B cell (primary cell): ENCODE measurements at regions not wholly inside any gene's neighbourhood (a gene's known extent, or its start where the extent isn't known, plus 50 kb on each side); places are given as distances from the start of the nearest gene placed in this dataset.

Source experiments
- ATAC-seq: fragments of 200-7000 bp; cut with Tn5 transposase; one replicate; pipeline ENCODE4 v1.10.0; 2021; ENCODE audit warnings: low read depth, mild to moderate bottlenecking, moderate number of reproducible peaks, moderate library complexity
- CTCF ChIA-PET: fragments of 350-600 bp; sonication (Branson Sonifier 250); formaldehyde crosslinking; loops from one replicate; lab custom pipeline; 2021; ENCODE audit warnings: antibody characterized with exemption, inconsistent platforms; lab: Charles Lee
- POLR2A ChIA-PET: fragments of 350-600 bp; sonication (Branson Sonifier 250); formaldehyde crosslinking; loops from one replicate; lab custom pipeline; 2021; ENCODE audit warnings: antibody characterized with exemption; lab: Charles Lee
- DNase-seq: peaks from one replicate; pipeline ENCODE4 v3.0.0; 2013
- H2AFZ ChIP-seq: 2 replicates; pipeline ENCODE4 v1.6.1; 2012; ENCODE audit warnings: mild to moderate bottlenecking, low read depth, low read length; ENCODE audit not compliant: insufficient read depth, poor library complexity, severe bottlenecking
- H3K27ac ChIP-seq, 2 donors: 1 replicate in 1 of 2; 2 replicates in 1 of 2; pipeline ENCODE4 v1.5.1; 2012 to 2013; ENCODE audit warnings: low read length in 2 of 2, mild to moderate bottlenecking in 2 of 2, moderate library complexity in 1 of 2
- H3K27me3 ChIP-seq, 4 experiments: fragments of 200-600 bp in 1 of 4; sonication (generic) in 1 of 4; replicated peaks in 1 of 4; 1 replicate in 2 of 4; 2 replicates in 2 of 4; pipeline versions ENCODE4 v1.6.1 to v1.7.0; 2013 to 2016; ENCODE audit warnings: low read length in 3 of 4, mild to moderate bottlenecking in 2 of 4, mixed read lengths in 1 of 4, moderate library complexity in 1 of 4; ENCODE audit not compliant: insufficient read depth in 4 of 4, control insufficient read depth in 3 of 4; ENCODE audit errors: control extremely low read depth in 1 of 4
- H3K36me3 ChIP-seq, 2 experiments: replicated peaks in 1 of 2; 1 replicate in 1 of 2; 2 replicates in 1 of 2; pipeline versions ENCODE4 v1.6.1 to v1.7.1; 2013; ENCODE audit warnings: low read length in 1 of 2; ENCODE audit not compliant: insufficient read depth in 2 of 2, control insufficient read depth in 1 of 2; ENCODE audit errors: control extremely low read depth in 1 of 2, extremely low read depth in 1 of 2
- H3K4me1 ChIP-seq, 2 donors: fragments of 200-600 bp in 1 of 2; sonication (generic) in 1 of 2; 1 replicate in 1 of 2; 2 replicates in 1 of 2; pipeline versions ENCODE4 v1.5.1 to v1.6.1; 2013 to 2017; ENCODE audit warnings: low read length in 2 of 2; ENCODE audit not compliant: control insufficient read depth in 2 of 2, insufficient read depth in 2 of 2
- H3K4me2 ChIP-seq: replicated peaks from 2 replicates; pipeline ENCODE3; 2012; ENCODE audit warnings: mild to moderate bottlenecking, low read depth, low read length; ENCODE audit not compliant: poor library complexity, severe bottlenecking
- H3K4me3 ChIP-seq, 5 experiments: fragments of 200-600 bp in 1 of 5; sonication (generic) in 1 of 5; 1 replicate in 3 of 5; 2 replicates in 2 of 5; pipeline versions ENCODE4 v1.5.1 to v1.7.0; 2011 to 2016; ENCODE audit warnings: low read length in 4 of 5, mild to moderate bottlenecking in 4 of 5, low read depth in 2 of 5, control low read depth in 1 of 5, moderate library complexity in 1 of 5; ENCODE audit not compliant: insufficient read depth in 1 of 5; ENCODE audit errors: control extremely low read depth in 1 of 5, extremely low read depth in 1 of 5
- H3K79me2 ChIP-seq: fragments of 200-600 bp; sonication (generic); one replicate; pipeline ENCODE4 v1.6.0; 2016; ENCODE audit warnings: low read length; ENCODE audit not compliant: control insufficient read depth, insufficient read depth
- H3K9ac ChIP-seq: fragments of 200-600 bp; sonication (generic); 2 replicates; pipeline ENCODE4 v1.6.1; 2017; ENCODE audit warnings: mild to moderate bottlenecking, low read length, moderate library complexity
- H3K9me3 ChIP-seq, 3 donors: one replicate each; pipeline versions ENCODE4 v1.6.1 to v1.7.1; 2013; ENCODE audit warnings: low read length in 2 of 3; ENCODE audit not compliant: control insufficient read depth in 2 of 3, insufficient read depth in 1 of 3; ENCODE audit errors: control extremely low read depth in 1 of 3
- H4K20me1 ChIP-seq: 2 replicates; pipeline ENCODE4 v1.6.0; 2012; ENCODE audit warnings: mild to moderate bottlenecking, low read length; ENCODE audit not compliant: insufficient read depth, control insufficient read depth, poor library complexity, severe bottlenecking
- H3K27ac Mint-ChIP-seq: one replicate; pipeline ENCODE4 v1.8.0; 2021; ENCODE audit warnings: mixed read lengths
- H3K27me3 Mint-ChIP-seq: one replicate; pipeline ENCODE4 v1.8.0; 2021; ENCODE audit warnings: mixed read lengths
- H3K4me1 Mint-ChIP-seq: one replicate; pipeline ENCODE4 v1.8.0; 2021; ENCODE audit warnings: mixed read lengths
- H3K4me3 Mint-ChIP-seq: one replicate; pipeline ENCODE4 v1.8.0; 2021; ENCODE audit warnings: mixed read lengths
- H3K9me3 Mint-ChIP-seq: one replicate; pipeline ENCODE4 v1.8.0; 2022; ENCODE audit warnings: mixed read lengths; ENCODE audit not compliant: insufficient read depth
- CTCF ChIP-seq: fragments of 200-600 bp; IDR thresholded peaks from one replicate; pipeline ENCODE4 v1.8.0; 2022; ENCODE audit warnings: antibody characterized with exemption, mild to moderate bottlenecking
- EZH2 ChIP-seq: IDR thresholded peaks from 2 replicates; pipeline ENCODE4 v1.6.1; 2012; ENCODE audit warnings: borderline replicate concordance, low read depth, mild to moderate bottlenecking, moderate library complexity, low read length; ENCODE audit not compliant: insufficient read depth, poor library complexity, severe bottlenecking
- WGBS: methylation state at CpG from one replicate; pipeline ENCODE4 v1.1.5; 2013; ENCODE audit warnings: missing lambda C conversion rate; ENCODE audit not compliant: insufficient coverage; 5-methylcytosine and 5-hydroxymethylcytosine counted together
- intact Hi-C: fragments of 100-400 bp; cut with micrococcal nuclease; formaldehyde crosslinking; loops from one replicate; pipeline ENCODE4 v1.10.0; 2022

GRCh38 chr6:169884158-169884557 is 132.7 kb downstream of the ERMARD start:
- ATAC-seq, result no peak
- Histone ChIP-seq H3K79me2 (no peaks in the 10 kb centered on the region), H3K9ac (no peak overlapping the region), H3K36me3 (no peaks in the 10 kb centered on the region), H3K4me1 (no peaks in the 10 kb centered on the region), H4K20me1 (no peaks in the 10 kb centered on the region), H3K27me3 (peaks cover 0 to 13% (median 6%) of the 10 kb centered on the region in 4 experiments), H3K9me3 (no peaks in the 10 kb centered on the region), H3K4me2 (no peak overlapping the region), H2AFZ (no peak overlapping the region), H3K4me3 (no peak overlapping the region), H3K27ac (no peak overlapping the region)
- Mint-ChIP-seq H3K27me3 (peaks cover 42% of the 10 kb centered on the region), H3K4me1 (no peaks in the 10 kb centered on the region), H3K4me3 (no peak overlapping the region), H3K27ac (no peak overlapping the region), H3K9me3 (no peaks in the 10 kb centered on the region)
- POLR2A ChIA-PET, result no interaction called here
- CTCF ChIA-PET, result no interaction called here
- no peak for DNase-seq
- no peak for TF ChIP-seq EZH2
- TF ChIP-seq CTCF, result no peak
- intact Hi-C loops, result no loop called here
- WGBS, result 79% methylated on average over 4 of the region's 6 CpGs

- no peak overlapping the region for H3K4me2 ChIP-seq
- WGBS, result 92% methylated on average over 10 of the region's 10 CpGs
- ChIA-PET POLR2A (no interaction called here), CTCF (no interaction called here)
- intact Hi-C loops, result no loop called here
- H3K9ac ChIP-seq, result no peak overlapping the region
- H3K4me1 Mint-ChIP-seq, result no peaks in the 10 kb centered on the region
- TF ChIP-seq CTCF (no peak), EZH2 (no peak)
- H3K27ac Mint-ChIP-seq, result no peak overlapping the region
- peaks cover 0 to 17% (median 6%) of the 10 kb centered on the region in 4 experiments for H3K27me3 ChIP-seq
- no peaks in the 10 kb centered on the region for H4K20me1 ChIP-seq
- H3K9me3 Mint-ChIP-seq, result no peaks in the 10 kb centered on the region
- no peaks in the 10 kb centered on the region for H3K9me3 ChIP-seq
- H2AFZ ChIP-seq, result no peak overlapping the region
- H3K79me2 ChIP-seq, result no peaks in the 10 kb centered on the region
- H3K4me3 Mint-ChIP-seq, result no peak overlapping the region
- no peaks in the 10 kb centered on the region for H3K36me3 ChIP-seq
- H3K4me1 ChIP-seq, result no peaks in the 10 kb centered on the region
- no peak for DNase-seq
- no peak overlapping the region for H3K4me3 ChIP-seq
- H3K27ac ChIP-seq, result no peak overlapping the region
- H3K27me3 Mint-ChIP-seq, result peaks cover 44% of the 10 kb centered on the region
- ATAC-seq, result no peak
These were observed 131.9 kb downstream of the ERMARD start for GRCh38 chr6:169883316-169883715.
